Neural progenitor cell (in vitro differentiated cells): ENCODE measurements at regions not wholly inside any gene's neighbourhood (a gene's known extent, or its start where the extent isn't known, plus 50 kb on each side); places are given as distances from the start of the nearest gene placed in this dataset.
"Not testable (repeated sequence)": the region's sequence is repeated elsewhere in the genome, so short reads cannot be mapped to it uniquely, and the experiment has no call there.

ENCODE experiments used
- DNase-seq: peaks from one replicate; pipeline ENCODE4 v3.0.0-alpha.2; 2016; ENCODE audit warnings: low spot score
- H2AFZ ChIP-seq: fragments of 200-600 bp; sonication (generic); replicated peaks from 2 replicates; pipeline ENCODE4 v1.6.1; 2016; ENCODE audit warnings: antibody characterized with exemption
- H3F3A ChIP-seq: fragments of 200-600 bp; sonication (generic); 2 replicates; pipeline ENCODE4 v1.6.1; 2016; ENCODE audit warnings: antibody characterized with exemption, low read depth
- H3K27ac ChIP-seq: fragments of 200-600 bp; sonication (generic); 2 replicates; pipeline ENCODE4 v1.5.1; 2016; ENCODE audit warnings: mild to moderate bottlenecking
- H3K27me3 ChIP-seq: fragments of 200-600 bp; sonication (generic); 2 replicates; pipeline ENCODE4 v1.6.1; 2016; ENCODE audit warnings: mild to moderate bottlenecking, moderate library complexity
- H3K36me3 ChIP-seq: fragments of 200-600 bp; sonication (generic); 2 replicates; pipeline ENCODE4 v1.5.1; 2016
- H3K4me1 ChIP-seq: fragments of 200-600 bp; sonication (generic); 2 replicates; pipeline ENCODE4 v1.6.1; 2016; ENCODE audit warnings: mixed run types
- H3K4me2 ChIP-seq: fragments of 200-600 bp; sonication (generic); 2 replicates; pipeline ENCODE4 v1.6.1; 2016
- H3K4me3 ChIP-seq: fragments of 200-600 bp; sonication (generic); 2 replicates; pipeline ENCODE4 v1.5.1; 2016
- H3K79me2 ChIP-seq: fragments of 200-600 bp; sonication (generic); 2 replicates; pipeline ENCODE4 v1.6.1; 2016; ENCODE audit warnings: low read depth
- H3K9ac ChIP-seq: fragments of 200-600 bp; sonication (generic); 2 replicates; pipeline ENCODE4 v1.6.1; 2016
- H3K9me3 ChIP-seq: fragments of 200-600 bp; sonication (generic); 2 replicates; pipeline ENCODE4 v1.5.1; 2016; ENCODE audit warnings: low read depth
- H4K20me1 ChIP-seq: fragments of 200-600 bp; sonication (generic); 2 replicates; pipeline ENCODE4 v1.6.1; 2016; ENCODE audit warnings: low read depth
- H3K27ac Mint-ChIP-seq: 3 replicates; pipeline ENCODE4 v1.8.0; 2021; ENCODE audit warnings: mixed read lengths
- H3K27me3 Mint-ChIP-seq: 2 replicates; pipeline ENCODE4 v1.8.0; 2022; ENCODE audit warnings: low read depth, mild to moderate bottlenecking, inconsistent platforms, moderate library complexity, mixed read lengths; ENCODE audit not compliant: insufficient read depth
- H3K36me3 Mint-ChIP-seq: 3 replicates; pipeline ENCODE4 v1.8.0; 2021; ENCODE audit warnings: mixed read lengths
- H3K4me1 Mint-ChIP-seq: 3 replicates; pipeline ENCODE4 v1.8.0; 2021; ENCODE audit warnings: mixed read lengths
- H3K4me3 Mint-ChIP-seq: 3 replicates; pipeline ENCODE4 v1.8.0; 2021; ENCODE audit warnings: mild to moderate bottlenecking, moderate library complexity, mixed read lengths
- H3K9me3 Mint-ChIP-seq: 3 replicates; pipeline ENCODE4 v1.8.0; 2020; ENCODE audit warnings: mixed read lengths

GRCh38 chr7:73166152-73166551 is 80.3 kb upstream of the SPDYE9 start:
- H3K4me1 ChIP-seq, H3F3A ChIP-seq, H3K27ac ChIP-seq, H3K9me3 Mint-ChIP-seq, H4K20me1 ChIP-seq, H3K4me2 ChIP-seq, H3K9me3 ChIP-seq, H3K9ac ChIP-seq, H3K79me2 ChIP-seq, H3K4me1 Mint-ChIP-seq, H3K4me3 Mint-ChIP-seq, DNase-seq, H3K4me3 ChIP-seq, H3K36me3 Mint-ChIP-seq, H3K36me3 ChIP-seq, H3K27ac Mint-ChIP-seq, H3K27me3 ChIP-seq, H2AFZ ChIP-seq, H3K27me3 Mint-ChIP-seq: not testable (repeated sequence)

DNA sequence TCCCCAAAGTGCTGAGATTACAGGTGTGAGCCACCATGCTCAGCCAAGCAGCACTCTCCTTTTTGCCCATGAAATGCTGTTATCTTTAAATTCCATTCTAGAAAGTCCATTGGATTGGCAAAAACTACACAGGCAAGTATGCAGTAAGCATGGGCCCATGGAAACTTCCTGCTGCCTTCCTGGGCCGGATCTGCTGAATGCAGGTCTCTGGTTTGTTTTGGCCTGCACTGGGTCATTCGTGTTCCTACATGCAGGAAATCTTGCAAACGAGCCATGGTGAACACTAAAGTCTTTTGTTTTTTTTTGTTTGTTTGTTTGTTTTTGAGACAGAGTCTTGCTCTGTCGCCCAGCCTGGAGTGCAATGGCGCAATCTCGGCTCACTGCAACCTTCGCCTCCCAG is 76.8 kb upstream of the SPDYE9 start:
- not testable (repeated sequence) for H2AFZ ChIP-seq, H3K4me1 Mint-ChIP-seq, H3K36me3 ChIP-seq, H3K27ac ChIP-seq, H3K27me3 Mint-ChIP-seq, H4K20me1 ChIP-seq, H3K4me3 ChIP-seq, H3K4me2 ChIP-seq, H3K4me1 ChIP-seq, H3K79me2 ChIP-seq, H3K9me3 Mint-ChIP-seq, H3F3A ChIP-seq, H3K4me3 Mint-ChIP-seq, H3K27me3 ChIP-seq, H3K36me3 Mint-ChIP-seq, H3K27ac Mint-ChIP-seq, DNase-seq, H3K9ac ChIP-seq, H3K9me3 ChIP-seq

GRCh38 chr7:73161727-73162126 is 75.9 kb upstream of the SPDYE9 start:
- DNase-seq, H3K27ac Mint-ChIP-seq, H3K27ac ChIP-seq, H3K9me3 Mint-ChIP-seq, H3K4me1 ChIP-seq, H3K4me3 Mint-ChIP-seq, H3K9ac ChIP-seq, H3K4me2 ChIP-seq, H3K27me3 ChIP-seq, H4K20me1 ChIP-seq, H3K9me3 ChIP-seq, H3K36me3 Mint-ChIP-seq, H2AFZ ChIP-seq, H3K4me1 Mint-ChIP-seq, H3K4me3 ChIP-seq, H3K27me3 Mint-ChIP-seq, H3K36me3 ChIP-seq, H3K79me2 ChIP-seq, H3F3A ChIP-seq: not testable (repeated sequence)

DNA sequence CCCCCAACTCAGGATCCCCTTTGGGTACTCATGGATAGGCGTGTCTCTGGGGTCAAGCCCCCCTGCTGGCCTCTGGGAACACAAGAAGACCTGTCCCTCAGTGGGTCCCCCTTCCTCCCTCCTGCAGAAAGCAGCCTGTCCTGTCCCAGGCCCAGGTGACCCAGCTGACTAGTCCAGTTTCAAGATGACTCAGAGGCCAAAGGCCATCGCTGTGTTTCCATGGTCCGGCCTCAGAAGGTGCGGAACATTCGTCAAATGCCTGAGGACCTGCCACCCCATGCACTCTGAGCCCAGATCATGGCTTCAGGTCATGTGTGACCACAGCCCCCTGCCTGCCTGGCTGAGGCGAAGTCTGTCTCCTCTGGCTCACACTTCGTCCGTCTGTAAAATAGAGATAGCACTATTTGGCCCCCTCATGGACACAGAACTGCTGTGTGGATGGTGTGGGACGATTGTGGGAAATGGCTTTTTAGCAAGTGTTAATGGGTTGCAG is 71.4 kb upstream of the SPDYE9 start:
- not testable (repeated sequence) for H3K27me3 Mint-ChIP-seq, H3K4me2 ChIP-seq, H3K27me3 ChIP-seq, H2AFZ ChIP-seq, H3K4me1 Mint-ChIP-seq, H3K9ac ChIP-seq, H3K79me2 ChIP-seq, H3K4me3 ChIP-seq, H4K20me1 ChIP-seq, H3K9me3 Mint-ChIP-seq, H3K4me1 ChIP-seq, DNase-seq, H3K27ac Mint-ChIP-seq, H3K4me3 Mint-ChIP-seq, H3K27ac ChIP-seq, H3K36me3 ChIP-seq, H3K9me3 ChIP-seq, H3K36me3 Mint-ChIP-seq, H3F3A ChIP-seq

DNA sequence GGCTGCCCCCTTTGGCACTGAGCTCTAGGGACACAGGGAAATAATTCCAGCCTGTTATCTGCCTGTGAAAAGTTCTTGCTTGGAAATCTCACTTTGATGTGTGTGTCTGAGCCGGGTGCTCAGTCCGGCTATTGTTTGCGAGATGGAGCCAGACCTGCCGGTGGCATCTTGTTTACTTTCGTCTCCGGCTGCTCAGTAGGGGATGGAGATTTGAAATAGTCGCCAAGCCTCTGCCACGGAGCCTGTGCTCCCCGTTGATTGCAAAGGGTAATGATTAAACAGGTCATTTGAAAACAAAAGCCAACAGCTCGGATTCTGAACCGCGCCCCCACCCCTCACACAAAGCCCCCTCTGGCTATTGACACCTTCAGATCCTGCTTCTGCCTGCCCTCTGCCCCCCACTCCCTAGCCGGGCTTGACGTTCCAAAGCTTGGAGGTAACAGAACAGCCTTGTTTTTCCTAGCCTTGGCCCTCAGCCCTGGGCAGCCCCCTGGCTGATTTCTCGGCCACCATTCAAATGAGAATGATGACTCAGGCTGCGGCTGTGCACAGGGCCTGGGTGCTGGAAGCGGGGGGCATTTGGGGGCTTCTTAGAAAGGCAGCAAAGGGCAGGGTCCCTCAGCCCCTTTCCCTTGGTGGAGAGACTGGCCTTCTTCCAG is 70.8 kb upstream of the SPDYE9 start:
- H3K4me2 ChIP-seq: peak overlapping the region; percentile 69
- H3K9ac ChIP-seq, H3K79me2 ChIP-seq, H3K27me3 Mint-ChIP-seq, H3K4me1 ChIP-seq, H3K27me3 ChIP-seq, H3K4me1 Mint-ChIP-seq, H3K36me3 Mint-ChIP-seq, H3K36me3 ChIP-seq, H3K9me3 Mint-ChIP-seq, H3F3A ChIP-seq, H3K27ac ChIP-seq, H3K9me3 ChIP-seq, H3K4me3 Mint-ChIP-seq, DNase-seq, H3K27ac Mint-ChIP-seq, H2AFZ ChIP-seq, H4K20me1 ChIP-seq: not testable (repeated sequence)
- H3K4me3 ChIP-seq: peak overlapping the region; percentile 25

- not testable (repeated sequence) for H3K27ac ChIP-seq
- H3K4me3 Mint-ChIP-seq: peak overlapping the region; percentile 81
- H3K4me3 ChIP-seq: peak overlapping the region; percentile 49
Measured at GRCh38 chr7:73154586-73155038, 68.8 kb upstream of the SPDYE9 start.

DNA sequence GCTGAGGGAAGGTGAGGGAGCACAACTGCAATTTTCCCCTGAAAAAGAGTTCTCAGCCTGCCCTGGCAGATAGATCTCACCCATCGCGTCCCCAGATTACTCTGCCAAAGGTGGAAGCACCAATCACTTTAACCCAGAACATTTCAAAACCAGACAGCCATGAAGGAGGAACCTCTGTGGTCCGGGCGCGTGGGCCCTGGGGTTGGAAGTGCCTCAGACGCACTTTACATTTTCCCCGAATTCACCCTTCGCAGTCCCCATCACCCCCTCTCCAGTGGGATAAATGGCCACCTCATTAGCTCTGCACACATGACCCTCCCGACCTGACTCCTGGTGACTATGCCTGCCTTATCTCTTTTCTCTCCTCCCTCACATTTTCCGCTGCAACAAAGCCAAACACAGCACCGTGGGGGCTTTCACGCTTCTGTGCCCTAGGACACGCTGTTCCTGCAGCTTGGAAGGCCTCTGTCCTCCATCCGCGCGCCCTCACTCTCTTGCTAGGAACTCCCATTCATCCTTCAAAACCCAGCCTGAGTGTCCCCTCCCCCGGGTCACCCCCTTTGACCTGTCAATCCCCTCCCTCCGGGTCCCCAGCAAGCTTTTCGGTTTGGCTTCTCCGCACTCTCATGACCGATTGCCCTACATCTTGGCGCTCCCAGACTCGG is 68.2 kb upstream of the SPDYE9 start:
- not testable (repeated sequence) for H3K36me3 ChIP-seq, H3K27me3 ChIP-seq, H3K27ac ChIP-seq, H3K4me1 ChIP-seq, H3F3A ChIP-seq, H3K36me3 Mint-ChIP-seq, DNase-seq, H3K4me1 Mint-ChIP-seq, H3K9me3 Mint-ChIP-seq, H3K27me3 Mint-ChIP-seq, H4K20me1 ChIP-seq, H3K79me2 ChIP-seq, H3K9me3 ChIP-seq, H3K9ac ChIP-seq, H3K27ac Mint-ChIP-seq, H3K4me3 Mint-ChIP-seq, H2AFZ ChIP-seq
- Histone ChIP-seq H3K4me2 (peak overlapping the region; percentile 58), H3K4me3 (peak overlapping the region; percentile 49)

More at GRCh38 chr7:73154586-73155038, 68.8 kb upstream of the SPDYE9 start:
- H3K4me2 ChIP-seq: peak overlapping the region; percentile 47
- H3K36me3 ChIP-seq, H3K4me1 ChIP-seq, H3K4me1 Mint-ChIP-seq, H3K9ac ChIP-seq, H3K9me3 Mint-ChIP-seq, H3K9me3 ChIP-seq, H2AFZ ChIP-seq, H3F3A ChIP-seq, H3K79me2 ChIP-seq, H3K27ac Mint-ChIP-seq, H3K27me3 Mint-ChIP-seq, H3K36me3 Mint-ChIP-seq, H4K20me1 ChIP-seq, H3K27me3 ChIP-seq: not testable (repeated sequence)
- peak; percentile 87 for DNase-seq

- H3K27ac Mint-ChIP-seq, H3K4me1 ChIP-seq, DNase-seq, H3K4me2 ChIP-seq, H4K20me1 ChIP-seq, H2AFZ ChIP-seq, H3K9me3 Mint-ChIP-seq, H3K27me3 ChIP-seq, H3K4me3 ChIP-seq, H3K36me3 ChIP-seq, H3K36me3 Mint-ChIP-seq, H3K4me1 Mint-ChIP-seq, H3K27me3 Mint-ChIP-seq, H3K27ac ChIP-seq, H3K9ac ChIP-seq, H3K9me3 ChIP-seq, H3K4me3 Mint-ChIP-seq, H3K79me2 ChIP-seq, H3F3A ChIP-seq: not testable (repeated sequence)
Measured at GRCh38 chr7:73148570-73148969, 62.7 kb upstream of the SPDYE9 start.
